Medulla oblongata (tissue), 1 donor: ENCODE measurements at regions not wholly inside any gene's neighbourhood (a gene's known extent, or its start where the extent isn't known, plus 50 kb on each side); places are given as distances from the start of the nearest gene placed in this dataset.
"Not testable (repeated sequence)": the region's sequence is repeated elsewhere in the genome, so short reads cannot be mapped to it uniquely, and the experiment has no call there.

Source experiments
- DNase-seq: peaks from one replicate; pipeline ENCODE4 v3.0.0-alpha.2; 2015; ENCODE audit errors: extremely low spot score

- DNase-seq, result no peak
These were observed 168.3 kb upstream of the TGFBR2 start for GRCh38 chr3:30438126-30438525.

- no peak for DNase-seq
These were observed 166.8 kb upstream of the TGFBR2 start for GRCh38 chr3:30439451-30440053.

- DNase-seq, result no peak
These were observed 166.2 kb upstream of the TGFBR2 start for GRCh38 chr3:30440147-30440604.

- peak; percentile 19 for DNase-seq
These were observed 165.5 kb upstream of the TGFBR2 start for GRCh38 chr3:30440880-30441279.

GRCh38 chr3:30443756-30444673 lies 162.4 kb upstream of the TGFBR2 start:
- no peak for DNase-seq

- DNase-seq, result no peak
These were observed 157.7 kb upstream of the TGFBR2 start for GRCh38 chr3:30448450-30449289.

GRCh38 chr3:30449290-30449632 lies 157.1 kb upstream of the TGFBR2 start:
- DNase-seq, result peak; percentile 12

GRCh38 chr3:30452446-30452845 lies 154.0 kb upstream of the TGFBR2 start:
- DNase-seq, result no peak

GRCh38 chr3:30453360-30454039 lies 152.9 kb upstream of the TGFBR2 start:
- DNase-seq, result peak; percentile 51

GRCh38 chr3:30454636-30455035 lies 151.8 kb upstream of the TGFBR2 start:
- no peak for DNase-seq

- not testable (repeated sequence) for DNase-seq
These were observed 151.3 kb upstream of the TGFBR2 start for GRCh38 chr3:30455112-30455511.

- DNase-seq, result peak; percentile 26
These were observed 150.6 kb upstream of the TGFBR2 start for GRCh38 chr3:30455840-30456239.

GRCh38 chr3:30456264-30456663 lies 150.1 kb upstream of the TGFBR2 start:
- no peak for DNase-seq

- no peak for DNase-seq
These were observed 149.3 kb upstream of the TGFBR2 start for GRCh38 chr3:30457081-30457480.

- DNase-seq, result no peak
These were observed 148.7 kb upstream of the TGFBR2 start for GRCh38 chr3:30457726-30458125.

- DNase-seq, result no peak
These were observed 147.8 kb upstream of the TGFBR2 start for GRCh38 chr3:30458376-30459171.

- DNase-seq, result no peak
These were observed 145.1 kb upstream of the TGFBR2 start for GRCh38 chr3:30461311-30461710.

GRCh38 chr3:30462721-30463470 lies 143.5 kb upstream of the TGFBR2 start:
- DNase-seq, result no peak

GRCh38 chr3:30464381-30464780 lies 142.0 kb upstream of the TGFBR2 start:
- no peak for DNase-seq

- no peak for DNase-seq
These were observed 140.9 kb upstream of the TGFBR2 start for GRCh38 chr3:30465454-30465853.
